Neural progenitor cell (in vitro differentiated cells): ENCODE measurements at regions not wholly inside any gene's neighbourhood (a gene's known extent, or its start where the extent isn't known, plus 50 kb on each side); places are given as distances from the start of the nearest gene placed in this dataset.

Experiments
- DNase-seq: peaks from one replicate; pipeline ENCODE4 v3.0.0-alpha.2; 2016; ENCODE audit warnings: low spot score
- H2AFZ ChIP-seq: fragments of 200-600 bp; sonication (generic); replicated peaks from 2 replicates; pipeline ENCODE4 v1.6.1; 2016; ENCODE audit warnings: antibody characterized with exemption
- H3F3A ChIP-seq: fragments of 200-600 bp; sonication (generic); 2 replicates; pipeline ENCODE4 v1.6.1; 2016; ENCODE audit warnings: antibody characterized with exemption, low read depth
- H3K27ac ChIP-seq: fragments of 200-600 bp; sonication (generic); 2 replicates; pipeline ENCODE4 v1.5.1; 2016; ENCODE audit warnings: mild to moderate bottlenecking
- H3K27me3 ChIP-seq: fragments of 200-600 bp; sonication (generic); 2 replicates; pipeline ENCODE4 v1.6.1; 2016; ENCODE audit warnings: mild to moderate bottlenecking, moderate library complexity
- H3K36me3 ChIP-seq: fragments of 200-600 bp; sonication (generic); 2 replicates; pipeline ENCODE4 v1.5.1; 2016
- H3K4me1 ChIP-seq: fragments of 200-600 bp; sonication (generic); 2 replicates; pipeline ENCODE4 v1.6.1; 2016; ENCODE audit warnings: mixed run types
- H3K4me2 ChIP-seq: fragments of 200-600 bp; sonication (generic); 2 replicates; pipeline ENCODE4 v1.6.1; 2016
- H3K4me3 ChIP-seq: fragments of 200-600 bp; sonication (generic); 2 replicates; pipeline ENCODE4 v1.5.1; 2016
- H3K79me2 ChIP-seq: fragments of 200-600 bp; sonication (generic); 2 replicates; pipeline ENCODE4 v1.6.1; 2016; ENCODE audit warnings: low read depth
- H3K9ac ChIP-seq: fragments of 200-600 bp; sonication (generic); 2 replicates; pipeline ENCODE4 v1.6.1; 2016
- H3K9me3 ChIP-seq: fragments of 200-600 bp; sonication (generic); 2 replicates; pipeline ENCODE4 v1.5.1; 2016; ENCODE audit warnings: low read depth
- H4K20me1 ChIP-seq: fragments of 200-600 bp; sonication (generic); 2 replicates; pipeline ENCODE4 v1.6.1; 2016; ENCODE audit warnings: low read depth
- H3K27ac Mint-ChIP-seq: 3 replicates; pipeline ENCODE4 v1.8.0; 2021; ENCODE audit warnings: mixed read lengths
- H3K27me3 Mint-ChIP-seq: 2 replicates; pipeline ENCODE4 v1.8.0; 2022; ENCODE audit warnings: low read depth, mild to moderate bottlenecking, inconsistent platforms, moderate library complexity, mixed read lengths; ENCODE audit not compliant: insufficient read depth
- H3K36me3 Mint-ChIP-seq: 3 replicates; pipeline ENCODE4 v1.8.0; 2021; ENCODE audit warnings: mixed read lengths
- H3K4me1 Mint-ChIP-seq: 3 replicates; pipeline ENCODE4 v1.8.0; 2021; ENCODE audit warnings: mixed read lengths
- H3K4me3 Mint-ChIP-seq: 3 replicates; pipeline ENCODE4 v1.8.0; 2021; ENCODE audit warnings: mild to moderate bottlenecking, moderate library complexity, mixed read lengths
- H3K9me3 Mint-ChIP-seq: 3 replicates; pipeline ENCODE4 v1.8.0; 2020; ENCODE audit warnings: mixed read lengths
- EZH2 ChIP-seq: fragments of 200-600 bp; sonication (generic); IDR thresholded peaks from 2 replicates; pipeline ENCODE4 v1.6.1; 2017; ENCODE audit warnings: antibody characterized with exemption, mild to moderate bottlenecking, moderate library complexity
- EZH2phosphoT487 ChIP-seq: fragments of 200-600 bp; sonication (generic); IDR thresholded peaks from 2 replicates; pipeline ENCODE4 v1.6.1; 2017; ENCODE audit warnings: antibody characterized with exemption
- TF ChIP-seq, protein P1 (sequence below): fragments of 200-600 bp; sonication (generic); IDR thresholded peaks from 2 replicates; pipeline ENCODE4 v1.5.1; 2017; ENCODE audit warnings: antibody characterized with exemption, mild to moderate bottlenecking

DNA sequence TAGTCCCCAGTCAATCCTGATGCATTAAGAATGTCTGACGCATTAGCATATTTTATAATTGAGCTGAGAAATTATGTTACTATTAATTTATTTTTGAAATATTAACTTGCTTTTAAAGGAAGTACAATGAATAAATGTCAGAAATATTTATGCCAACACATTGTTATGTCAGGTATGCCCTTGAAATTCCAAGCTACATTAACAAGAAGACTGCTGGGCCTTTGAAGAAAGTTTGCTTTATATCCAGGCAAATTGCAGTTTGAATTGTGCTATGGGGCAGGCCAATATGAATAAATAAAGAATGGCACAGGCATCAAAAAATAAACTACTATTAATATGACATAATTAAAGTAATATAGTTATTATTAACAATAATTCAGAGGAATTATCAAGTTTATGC, 1391.3 kb downstream of the PLA2G4A start:
- Histone ChIP-seq H2AFZ (no peak overlapping the region), H3K27ac (no peak overlapping the region), H3K79me2 (no peaks in the 10 kb centered on the region), H3K9ac (no peak overlapping the region), H3K36me3 (no peaks in the 10 kb centered on the region), H3F3A (no peaks in the 10 kb centered on the region), H3K9me3 (no peaks in the 10 kb centered on the region), H3K4me2 (no peak overlapping the region), H3K4me3 (no peak overlapping the region), H3K27me3 (no peaks in the 10 kb centered on the region), H3K4me1 (peaks cover 6% of the 10 kb centered on the region), H4K20me1 (no peaks in the 10 kb centered on the region)
- Mint-ChIP-seq H3K9me3 (peaks cover 5% of the 10 kb centered on the region), H3K27me3 (peaks cover 2% of the 10 kb centered on the region), H3K36me3 (peaks cover 1% of the 10 kb centered on the region), H3K4me3 (no peak overlapping the region), H3K4me1 (no peaks in the 10 kb centered on the region), H3K27ac (no peak overlapping the region)
- DNase-seq, result no peak
- no peak for TF ChIP-seq EZH2
- no peak for TF ChIP-seq EZH2phosphoT487
- TF ChIP-seq, protein P1, sequence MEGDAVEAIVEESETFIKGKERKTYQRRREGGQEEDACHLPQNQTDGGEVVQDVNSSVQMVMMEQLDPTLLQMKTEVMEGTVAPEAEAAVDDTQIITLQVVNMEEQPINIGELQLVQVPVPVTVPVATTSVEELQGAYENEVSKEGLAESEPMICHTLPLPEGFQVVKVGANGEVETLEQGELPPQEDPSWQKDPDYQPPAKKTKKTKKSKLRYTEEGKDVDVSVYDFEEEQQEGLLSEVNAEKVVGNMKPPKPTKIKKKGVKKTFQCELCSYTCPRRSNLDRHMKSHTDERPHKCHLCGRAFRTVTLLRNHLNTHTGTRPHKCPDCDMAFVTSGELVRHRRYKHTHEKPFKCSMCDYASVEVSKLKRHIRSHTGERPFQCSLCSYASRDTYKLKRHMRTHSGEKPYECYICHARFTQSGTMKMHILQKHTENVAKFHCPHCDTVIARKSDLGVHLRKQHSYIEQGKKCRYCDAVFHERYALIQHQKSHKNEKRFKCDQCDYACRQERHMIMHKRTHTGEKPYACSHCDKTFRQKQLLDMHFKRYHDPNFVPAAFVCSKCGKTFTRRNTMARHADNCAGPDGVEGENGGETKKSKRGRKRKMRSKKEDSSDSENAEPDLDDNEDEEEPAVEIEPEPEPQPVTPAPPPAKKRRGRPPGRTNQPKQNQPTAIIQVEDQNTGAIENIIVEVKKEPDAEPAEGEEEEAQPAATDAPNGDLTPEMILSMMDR, result no peak

DNA sequence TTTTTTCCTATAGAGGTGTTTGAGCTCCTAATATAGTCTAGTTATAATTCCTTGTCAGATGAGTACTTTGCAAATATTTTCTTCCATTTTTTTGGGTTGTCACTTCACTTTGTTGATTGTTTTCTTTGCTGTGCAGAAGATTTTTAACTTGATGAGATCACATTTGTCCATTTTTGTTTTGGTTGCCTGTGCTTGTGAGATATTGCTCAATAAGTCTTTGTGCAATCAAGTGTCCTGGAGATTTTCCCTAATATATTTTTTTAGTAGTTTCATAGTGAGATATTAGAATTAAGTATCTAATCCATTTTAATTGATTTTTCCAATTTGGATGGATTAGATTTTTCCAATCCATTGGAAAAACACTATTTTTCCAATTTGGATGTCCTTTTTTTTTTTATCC, 1395.5 kb downstream of the PLA2G4A start:
- H3K36me3 Mint-ChIP-seq, result peaks cover 1% of the 10 kb centered on the region

DNA sequence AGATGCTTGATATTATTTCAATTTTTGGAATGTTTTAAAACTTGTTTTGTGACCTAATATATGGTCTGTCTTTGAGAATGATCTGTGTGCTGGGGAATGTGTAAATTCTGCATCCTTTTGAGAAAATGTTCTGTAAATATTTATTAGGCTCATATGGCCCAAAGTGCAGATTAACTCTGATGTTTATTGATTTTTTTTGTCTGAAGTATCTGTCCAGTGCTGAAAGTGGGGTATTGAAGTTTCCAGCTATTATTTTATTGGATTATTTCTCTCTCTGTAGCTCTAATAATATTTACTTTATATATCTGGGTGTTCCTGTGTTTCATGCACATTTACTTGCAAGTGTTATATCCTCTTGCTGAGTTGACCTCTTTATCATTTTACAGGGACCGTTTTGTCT, 1397.2 kb downstream of the PLA2G4A start:
- Histone ChIP-seq H3K4me2 (no peak overlapping the region), H3F3A (no peaks in the 10 kb centered on the region), H3K9me3 (no peaks in the 10 kb centered on the region), H4K20me1 (no peaks in the 10 kb centered on the region), H3K9ac (no peak overlapping the region), H3K27me3 (no peaks in the 10 kb centered on the region), H3K4me3 (no peak overlapping the region), H3K4me1 (peaks cover 6% of the 10 kb centered on the region), H3K36me3 (no peaks in the 10 kb centered on the region), H3K27ac (no peak overlapping the region), H3K79me2 (no peaks in the 10 kb centered on the region), H2AFZ (no peak overlapping the region)
- H3K4me1 Mint-ChIP-seq, result no peaks in the 10 kb centered on the region
- no peak for DNase-seq
- H3K4me3 Mint-ChIP-seq, result no peak overlapping the region
- H3K27me3 Mint-ChIP-seq, result peaks cover 2% of the 10 kb centered on the region
- peaks cover 10% of the 10 kb centered on the region for H3K9me3 Mint-ChIP-seq
- H3K27ac Mint-ChIP-seq, result no peak overlapping the region
- no peak for TF ChIP-seq EZH2
- H3K36me3 Mint-ChIP-seq, result peaks cover 1% of the 10 kb centered on the region

More for the DNA sequence above, 1395.5 kb downstream of the PLA2G4A start:
- no peak overlapping the region for H3K4me3 Mint-ChIP-seq
- no peak overlapping the region for H3K27ac Mint-ChIP-seq
- Histone ChIP-seq H3K4me1 (peaks cover 6% of the 10 kb centered on the region), H3K4me2 (no peak overlapping the region), H3K4me3 (no peak overlapping the region), H3K36me3 (no peaks in the 10 kb centered on the region), H3K79me2 (no peaks in the 10 kb centered on the region), H3K27me3 (no peaks in the 10 kb centered on the region), H3K27ac (no peak overlapping the region), H2AFZ (no peak overlapping the region), H3K9ac (no peak overlapping the region), H3K9me3 (no peaks in the 10 kb centered on the region), H3F3A (no peaks in the 10 kb centered on the region), H4K20me1 (no peaks in the 10 kb centered on the region)
- H3K4me1 Mint-ChIP-seq, result no peaks in the 10 kb centered on the region
- TF ChIP-seq, protein P1, result no peak
- TF ChIP-seq EZH2phosphoT487 (no peak), EZH2 (no peak)
- H3K27me3 Mint-ChIP-seq, result peaks cover 2% of the 10 kb centered on the region
- peaks cover 10% of the 10 kb centered on the region for H3K9me3 Mint-ChIP-seq
- DNase-seq, result no peak

DNA sequence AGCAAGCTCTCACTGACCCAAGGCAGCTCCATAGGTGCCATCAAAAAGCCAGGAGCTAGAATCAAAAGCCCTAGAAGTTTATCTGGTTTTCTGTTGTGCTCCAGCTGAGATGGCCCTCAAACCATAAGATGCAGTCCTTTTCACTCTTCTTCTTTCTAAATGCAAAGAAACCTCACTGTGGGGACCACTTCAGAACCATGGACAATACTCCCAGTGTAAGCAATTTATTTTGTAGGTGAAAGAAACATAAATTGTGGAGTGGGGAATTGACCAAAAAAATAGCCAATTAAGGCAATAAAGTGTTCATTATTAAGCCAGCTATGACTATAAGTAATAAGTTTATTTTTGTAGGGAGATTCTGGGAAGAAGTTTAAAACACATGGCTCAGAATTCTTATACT, 1399.9 kb downstream of the PLA2G4A start:
- no peak for DNase-seq
- Mint-ChIP-seq H3K27ac (no peak overlapping the region), H3K4me1 (no peaks in the 10 kb centered on the region), H3K27me3 (peaks cover 2% of the 10 kb centered on the region), H3K36me3 (peaks cover 1% of the 10 kb centered on the region), H3K9me3 (peaks cover 10% of the 10 kb centered on the region), H3K4me3 (no peak overlapping the region)
- Histone ChIP-seq H3K9ac (no peak overlapping the region), H2AFZ (no peak overlapping the region), H4K20me1 (no peaks in the 10 kb centered on the region), H3K4me2 (no peak overlapping the region), H3K4me3 (no peak overlapping the region), H3K79me2 (no peaks in the 10 kb centered on the region), H3K9me3 (no peaks in the 10 kb centered on the region), H3K4me1 (no peaks in the 10 kb centered on the region), H3K27ac (no peak overlapping the region), H3K27me3 (no peaks in the 10 kb centered on the region), H3K36me3 (no peaks in the 10 kb centered on the region), H3F3A (no peaks in the 10 kb centered on the region)
- TF ChIP-seq EZH2 (no peak), EZH2phosphoT487 (no peak)
- TF ChIP-seq, protein P1, result no peak
